Spleen (tissue), 7 donors: ENCODE measurements at regions not wholly inside any gene's neighbourhood (a gene's known extent, or its start where the extent isn't known, plus 50 kb on each side); places are given as distances from the start of the nearest gene placed in this dataset.

Experiments used
- POLR2AphosphoS5 ChIP-seq, 3 donors: sonication (generic); formaldehyde crosslinking; IDR thresholded peaks; one replicate each; pipeline ENCODE4 v1.5.1; 2017; ENCODE audit warnings: antibody characterized with exemption in 3 of 3
- TF ChIP-seq, protein P1 (sequence below), 11 experiments: fragments of 200-600 bp in 7 of 11; fragments of 450-650 bp in 4 of 11; sonication (generic) in 4 of 11; IDR thresholded peaks in 8 of 11; conservative IDR thresholded peaks in 3 of 11; 1 replicate in 7 of 11; 2 replicates in 4 of 11; pipeline versions ENCODE4 v1.4.0 to v1.8.0; 2016 to 2021; ENCODE audit warnings: antibody characterized with exemption in 11 of 11, inconsistent platforms in 4 of 11, mild to moderate bottlenecking in 1 of 11
- donor health status: DM: no; HTN: no; CAD: no; lungs with moderate emphysema.
- donor health status: DM: no; HTN: no; CAD: no.
- donor health status: DM: no; HTN: no; CAD: no.

DNA sequence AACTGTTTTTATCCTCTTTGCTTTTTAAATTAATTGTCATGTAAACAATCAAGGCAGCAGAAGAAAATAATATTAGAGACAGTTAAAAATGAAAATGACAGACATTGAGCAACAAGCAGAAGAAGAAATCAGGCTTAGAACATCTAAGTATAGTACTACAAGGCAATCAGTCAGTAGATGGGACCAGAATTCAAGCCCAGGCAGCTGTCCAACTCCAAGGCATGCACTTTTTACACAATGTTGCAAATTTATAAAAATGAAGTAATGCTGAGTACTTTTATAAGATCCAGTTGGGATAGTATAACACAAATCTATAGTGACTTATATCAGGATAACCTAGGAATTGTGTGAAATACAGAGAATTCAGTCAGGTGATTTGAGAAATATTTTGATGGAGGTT, 2815.8 kb downstream of the PCDH9 start:
- TF ChIP-seq POLR2AphosphoS5 (IDR thresholded peaks at IDR 0.05), result no peak
- TF ChIP-seq, protein P1, sequence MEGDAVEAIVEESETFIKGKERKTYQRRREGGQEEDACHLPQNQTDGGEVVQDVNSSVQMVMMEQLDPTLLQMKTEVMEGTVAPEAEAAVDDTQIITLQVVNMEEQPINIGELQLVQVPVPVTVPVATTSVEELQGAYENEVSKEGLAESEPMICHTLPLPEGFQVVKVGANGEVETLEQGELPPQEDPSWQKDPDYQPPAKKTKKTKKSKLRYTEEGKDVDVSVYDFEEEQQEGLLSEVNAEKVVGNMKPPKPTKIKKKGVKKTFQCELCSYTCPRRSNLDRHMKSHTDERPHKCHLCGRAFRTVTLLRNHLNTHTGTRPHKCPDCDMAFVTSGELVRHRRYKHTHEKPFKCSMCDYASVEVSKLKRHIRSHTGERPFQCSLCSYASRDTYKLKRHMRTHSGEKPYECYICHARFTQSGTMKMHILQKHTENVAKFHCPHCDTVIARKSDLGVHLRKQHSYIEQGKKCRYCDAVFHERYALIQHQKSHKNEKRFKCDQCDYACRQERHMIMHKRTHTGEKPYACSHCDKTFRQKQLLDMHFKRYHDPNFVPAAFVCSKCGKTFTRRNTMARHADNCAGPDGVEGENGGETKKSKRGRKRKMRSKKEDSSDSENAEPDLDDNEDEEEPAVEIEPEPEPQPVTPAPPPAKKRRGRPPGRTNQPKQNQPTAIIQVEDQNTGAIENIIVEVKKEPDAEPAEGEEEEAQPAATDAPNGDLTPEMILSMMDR (IDR thresholded peaks at IDR 0.05 in 8 of 11, conservative IDR thresholded peaks at IDR 0.05 in 3 of 11), result no peak
